Activated T-helper 2 cell treated with anti-CD3 and anti-CD28 coated beads, Interferon-gamma antibody, Interleukin-2, Interleukin-4, amounts not matched to agents 10 μg/mL and 5 μg/mL and 100 μg/mL, durations not matched to agents 14 hours and 24 hours and 36 hours (primary cell): ENCODE measurements at regions not wholly inside any gene's neighbourhood (a gene's known extent, or its start where the extent isn't known, plus 50 kb on each side); places are given as distances from the start of the nearest gene placed in this dataset.

Experiments used
- DNase-seq: peaks from one replicate; pipeline ENCODE4 v3.0.0; 2021; ENCODE audit warnings: low spot score
- H3K27ac Mint-ChIP-seq: one replicate; pipeline ENCODE4 v1.8.0; 2021; ENCODE audit warnings: mixed read lengths
- H3K27me3 Mint-ChIP-seq: one replicate; pipeline ENCODE4 v1.8.0; 2021; ENCODE audit warnings: low read depth, mixed read lengths
- H3K36me3 Mint-ChIP-seq: one replicate; pipeline ENCODE4 v1.8.0; 2021; ENCODE audit warnings: low read depth, mixed read lengths
- H3K4me1 Mint-ChIP-seq: one replicate; pipeline ENCODE4 v1.8.0; 2021; ENCODE audit warnings: low read depth, mixed read lengths
- H3K4me3 Mint-ChIP-seq: one replicate; pipeline ENCODE4 v1.8.0; 2021; ENCODE audit warnings: low read depth, mild to moderate bottlenecking, moderate library complexity, mixed read lengths
- H3K9me3 Mint-ChIP-seq: one replicate; pipeline ENCODE4 v1.8.0; 2021; ENCODE audit warnings: mixed read lengths
- intact Hi-C: fragments of 100-400 bp; cut with micrococcal nuclease; formaldehyde crosslinking; loops from one replicate; pipeline ENCODE4 v1.15.1; 2023

DNA sequence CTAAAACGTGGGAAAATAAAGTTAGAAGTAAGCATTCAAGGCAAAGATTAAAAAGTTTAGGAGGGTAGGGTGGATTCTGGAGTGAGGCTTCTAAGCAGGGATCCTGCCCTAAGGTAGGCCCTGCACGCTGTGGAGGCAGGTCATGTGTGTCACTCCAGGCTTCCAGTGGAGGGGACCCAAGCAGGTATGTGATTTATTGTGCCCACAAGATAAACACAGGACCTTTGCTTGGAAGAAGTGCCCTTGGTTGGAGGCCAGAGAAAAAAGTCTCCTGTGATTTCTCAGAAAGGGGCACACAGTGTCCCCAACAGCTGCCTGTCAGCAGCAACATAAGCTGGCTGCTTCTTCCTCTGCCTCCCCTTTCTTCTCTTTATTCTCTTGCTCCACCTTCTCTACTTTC is 110.8 kb downstream of the FOXD2 start:
- Mint-ChIP-seq H3K9me3 (no peaks in the 10 kb centered on the region), H3K36me3 (no peaks in the 10 kb centered on the region), H3K27ac (no peak overlapping the region), H3K4me3 (no peak overlapping the region), H3K27me3 (peaks cover 3% of the 10 kb centered on the region), H3K4me1 (no peaks in the 10 kb centered on the region)
- intact Hi-C loops = no loop called here
- DNase-seq = no peak

GRCh38 chr1:47549532-47549931 is 111.7 kb downstream of the FOXD2 start:
- H3K4me3 Mint-ChIP-seq = no peak overlapping the region
- H3K27ac Mint-ChIP-seq = no peak overlapping the region
- no peaks in the 10 kb centered on the region for H3K36me3 Mint-ChIP-seq
- no peaks in the 10 kb centered on the region for H3K4me1 Mint-ChIP-seq
- intact Hi-C loops = no loop called here
- H3K27me3 Mint-ChIP-seq = peaks cover 3% of the 10 kb centered on the region
- no peaks in the 10 kb centered on the region for H3K9me3 Mint-ChIP-seq
- DNase-seq = no peak

- no peaks in the 10 kb centered on the region for H3K4me1 Mint-ChIP-seq
- H3K4me3 Mint-ChIP-seq = no peak overlapping the region
- intact Hi-C loops = no loop called here
Observed at GRCh38 chr1:47550929-47551328, 113.1 kb downstream of the FOXD2 start.

GRCh38 chr1:47551971-47552528 is 114.2 kb downstream of the FOXD2 start:
- Mint-ChIP-seq H3K27me3 (peaks cover 2% of the 10 kb centered on the region), H3K36me3 (no peaks in the 10 kb centered on the region), H3K4me1 (no peaks in the 10 kb centered on the region), H3K9me3 (no peaks in the 10 kb centered on the region), H3K27ac (no peak overlapping the region), H3K4me3 (no peak overlapping the region)
- intact Hi-C loops = no loop called here
- DNase-seq = no peak

More at GRCh38 chr1:47550929-47551328, 113.1 kb downstream of the FOXD2 start:
- no peaks in the 10 kb centered on the region for H3K9me3 Mint-ChIP-seq
- DNase-seq = no peak
- H3K27me3 Mint-ChIP-seq = peaks cover 3% of the 10 kb centered on the region
- no peak overlapping the region for H3K27ac Mint-ChIP-seq
- H3K36me3 Mint-ChIP-seq = no peaks in the 10 kb centered on the region

DNA sequence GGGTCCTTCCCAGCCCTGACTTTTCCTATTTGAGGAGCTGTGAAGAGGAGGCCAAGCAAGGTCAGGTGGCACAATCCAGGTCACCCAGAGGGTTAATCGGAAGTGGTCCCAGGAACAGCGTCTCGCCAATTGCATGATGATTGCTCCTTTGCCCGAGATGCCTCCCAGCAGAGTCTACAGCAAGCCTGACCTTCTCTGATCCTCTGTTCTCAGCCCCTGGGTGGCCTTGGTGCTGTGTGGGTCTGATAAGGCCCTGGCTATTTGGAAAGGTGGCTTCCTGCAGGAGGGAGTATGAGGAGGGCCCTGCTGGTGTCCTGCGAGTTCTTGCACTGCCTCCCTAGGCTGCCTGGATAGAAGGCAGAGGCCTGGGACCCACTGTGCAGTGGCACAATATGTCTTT is 116.2 kb downstream of the FOXD2 start:
- peaks cover 2% of the 10 kb centered on the region for H3K27me3 Mint-ChIP-seq
- H3K27ac Mint-ChIP-seq = no peak overlapping the region
- no peak overlapping the region for H3K4me3 Mint-ChIP-seq
- intact Hi-C loops = no loop called here
- no peaks in the 10 kb centered on the region for H3K9me3 Mint-ChIP-seq
- H3K36me3 Mint-ChIP-seq = no peaks in the 10 kb centered on the region
- DNase-seq = no peak
- no peaks in the 10 kb centered on the region for H3K4me1 Mint-ChIP-seq

DNA sequence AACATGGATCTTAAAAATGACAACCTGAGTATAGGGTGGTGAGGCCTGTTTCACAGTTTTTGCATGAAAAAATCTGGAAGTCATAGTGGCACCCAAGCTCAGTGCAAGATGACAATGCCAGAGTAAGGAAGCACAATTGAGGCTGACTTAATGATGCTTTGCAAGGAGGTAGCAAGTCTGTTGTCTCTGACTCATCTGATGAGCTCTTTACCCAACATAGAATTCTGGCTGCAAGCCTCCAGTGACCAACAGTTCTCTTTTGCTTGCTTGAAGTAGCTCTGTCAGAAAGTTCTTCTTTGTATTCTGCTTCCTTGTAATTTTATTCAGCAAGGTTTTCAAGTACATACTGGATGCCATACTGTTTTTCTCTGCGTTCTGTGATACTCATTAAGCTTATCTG is 117.1 kb downstream of the FOXD2 start:
- Mint-ChIP-seq H3K27me3 (peaks cover 1% of the 10 kb centered on the region), H3K9me3 (no peaks in the 10 kb centered on the region), H3K4me3 (no peak overlapping the region), H3K36me3 (no peaks in the 10 kb centered on the region), H3K27ac (no peak overlapping the region), H3K4me1 (no peaks in the 10 kb centered on the region)
- intact Hi-C loops = no loop called here
- DNase-seq = no peak

DNA sequence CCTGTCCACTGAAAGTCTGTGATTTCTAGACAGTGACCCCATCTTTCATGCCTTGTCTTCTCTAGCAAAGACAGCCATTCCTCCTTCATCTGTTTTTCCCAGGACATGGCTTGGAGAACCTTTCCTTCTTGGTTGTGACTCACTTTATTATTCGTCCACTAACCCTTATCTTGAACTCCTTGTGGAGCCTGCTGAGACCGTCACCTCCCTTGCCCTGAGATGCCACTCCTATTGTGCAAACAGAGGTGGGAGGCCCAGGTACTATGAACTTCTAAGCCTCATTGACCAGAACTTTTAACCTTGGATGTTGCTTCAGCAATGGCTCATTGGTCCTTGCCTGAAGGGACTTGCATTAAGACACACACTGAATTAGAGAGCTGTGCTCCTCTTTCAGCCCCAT is 117.5 kb downstream of the FOXD2 start:
- Mint-ChIP-seq H3K9me3 (no peaks in the 10 kb centered on the region), H3K27me3 (no peaks in the 10 kb centered on the region), H3K4me3 (no peak overlapping the region), H3K4me1 (no peaks in the 10 kb centered on the region), H3K27ac (no peak overlapping the region), H3K36me3 (no peaks in the 10 kb centered on the region)
- no peak for DNase-seq
- intact Hi-C loops = no loop called here

DNA sequence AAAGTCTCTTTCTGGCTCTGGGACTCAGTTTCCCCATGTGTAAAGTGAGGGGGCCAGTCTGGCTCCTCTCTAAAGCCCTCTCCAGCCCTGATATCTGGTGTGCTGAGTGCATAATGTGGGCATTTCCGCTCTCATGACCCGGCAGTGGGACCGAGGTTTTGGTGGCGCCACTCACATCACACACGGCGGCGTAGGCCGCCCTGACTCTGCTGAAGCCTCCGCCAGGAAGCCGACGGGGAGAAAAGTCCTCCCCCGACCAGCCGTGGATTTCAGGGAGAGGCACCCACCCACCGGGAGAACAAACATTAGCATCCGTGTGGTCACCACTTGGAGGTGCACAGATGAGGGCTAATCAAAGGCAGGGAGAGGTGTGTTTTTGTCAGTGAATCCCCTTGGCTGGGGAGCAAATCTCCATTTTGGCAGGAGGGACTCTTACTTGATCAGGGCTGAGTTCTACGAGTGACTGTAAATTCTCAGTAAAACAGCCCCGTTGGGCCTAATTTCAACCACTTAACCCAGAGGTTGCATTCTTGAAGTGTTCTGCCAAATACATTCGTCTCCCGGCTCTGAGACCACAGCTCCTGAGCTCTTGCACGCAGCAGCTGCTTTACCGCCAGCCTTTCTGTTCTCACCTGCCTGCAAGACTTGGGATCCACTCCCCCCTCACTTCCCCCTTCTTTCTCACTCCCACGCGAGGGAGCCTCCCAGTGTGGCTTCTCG is 118.2 kb downstream of the FOXD2 start:
- H3K36me3 Mint-ChIP-seq = no peaks in the 10 kb centered on the region
- intact Hi-C loops = no loop called here
- H3K4me3 Mint-ChIP-seq = no peak overlapping the region
- H3K4me1 Mint-ChIP-seq = no peaks in the 10 kb centered on the region
- no peaks in the 10 kb centered on the region for H3K27me3 Mint-ChIP-seq
- H3K27ac Mint-ChIP-seq = no peak overlapping the region
- no peak for DNase-seq
- H3K9me3 Mint-ChIP-seq = no peaks in the 10 kb centered on the region

- no peak overlapping the region for H3K4me3 Mint-ChIP-seq
Observed at GRCh38 chr1:47557066-47557465, 119.2 kb downstream of the FOXD2 start.

DNA sequence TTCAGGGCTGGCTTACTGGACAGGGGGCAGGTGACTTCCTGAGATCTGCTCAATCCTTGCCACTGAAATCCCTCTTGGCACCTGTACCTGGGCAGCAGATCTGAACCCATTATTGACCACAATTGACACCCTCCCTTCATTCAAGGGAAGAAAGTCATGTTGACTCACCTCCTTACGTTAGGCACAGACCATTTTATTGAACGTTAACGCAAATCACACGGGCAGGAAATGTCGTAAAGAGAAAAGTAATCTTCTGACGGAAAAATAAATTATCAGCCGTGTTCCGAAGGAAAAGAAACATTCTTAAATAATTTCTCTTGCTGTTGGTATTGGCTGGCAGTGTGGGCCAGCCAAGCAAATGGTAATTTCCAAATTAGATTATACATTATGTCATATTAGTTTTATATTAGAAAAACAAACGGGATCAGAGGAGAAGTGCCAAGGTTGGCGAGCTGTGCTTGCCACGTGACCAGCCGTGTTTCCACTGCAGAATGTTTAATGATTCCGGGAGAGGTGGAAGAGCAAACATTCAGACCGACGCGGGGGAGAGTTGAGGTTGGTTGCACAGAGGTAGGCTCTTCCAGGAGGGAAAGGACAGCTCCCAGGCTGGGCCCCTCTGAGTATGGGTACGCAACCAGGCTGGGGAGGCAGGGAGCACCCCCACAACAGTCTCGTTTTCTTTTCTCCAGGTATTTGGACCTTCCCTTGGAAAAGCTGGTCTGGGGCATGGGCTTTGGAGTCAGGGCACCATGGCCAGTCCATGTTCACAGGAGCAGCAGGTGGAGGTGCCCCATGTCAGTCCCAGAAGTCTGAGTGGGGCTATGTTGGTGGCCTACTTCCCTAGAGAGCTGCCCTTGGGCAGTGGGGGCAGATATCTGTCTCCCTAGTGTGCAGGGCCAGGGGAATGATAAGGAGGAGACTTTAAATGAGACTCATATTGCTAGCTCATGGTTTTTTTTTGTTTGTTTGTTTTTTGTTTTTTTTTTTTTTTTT is 121.1 kb downstream of the FOXD2 start:
- Mint-ChIP-seq H3K4me3 (no peak overlapping the region), H3K9me3 (no peaks in the 10 kb centered on the region), H3K36me3 (no peaks in the 10 kb centered on the region), H3K4me1 (no peaks in the 10 kb centered on the region), H3K27me3 (no peaks in the 10 kb centered on the region), H3K27ac (no peak overlapping the region)
- intact Hi-C loops = no loop called here
- DNase-seq = no peak

More at GRCh38 chr1:47557066-47557465, 119.2 kb downstream of the FOXD2 start:
- DNase-seq = no peak
- Mint-ChIP-seq H3K27ac (no peak overlapping the region), H3K27me3 (no peaks in the 10 kb centered on the region), H3K4me1 (no peaks in the 10 kb centered on the region), H3K9me3 (no peaks in the 10 kb centered on the region), H3K36me3 (no peaks in the 10 kb centered on the region)
- intact Hi-C loops = no loop called here

DNA sequence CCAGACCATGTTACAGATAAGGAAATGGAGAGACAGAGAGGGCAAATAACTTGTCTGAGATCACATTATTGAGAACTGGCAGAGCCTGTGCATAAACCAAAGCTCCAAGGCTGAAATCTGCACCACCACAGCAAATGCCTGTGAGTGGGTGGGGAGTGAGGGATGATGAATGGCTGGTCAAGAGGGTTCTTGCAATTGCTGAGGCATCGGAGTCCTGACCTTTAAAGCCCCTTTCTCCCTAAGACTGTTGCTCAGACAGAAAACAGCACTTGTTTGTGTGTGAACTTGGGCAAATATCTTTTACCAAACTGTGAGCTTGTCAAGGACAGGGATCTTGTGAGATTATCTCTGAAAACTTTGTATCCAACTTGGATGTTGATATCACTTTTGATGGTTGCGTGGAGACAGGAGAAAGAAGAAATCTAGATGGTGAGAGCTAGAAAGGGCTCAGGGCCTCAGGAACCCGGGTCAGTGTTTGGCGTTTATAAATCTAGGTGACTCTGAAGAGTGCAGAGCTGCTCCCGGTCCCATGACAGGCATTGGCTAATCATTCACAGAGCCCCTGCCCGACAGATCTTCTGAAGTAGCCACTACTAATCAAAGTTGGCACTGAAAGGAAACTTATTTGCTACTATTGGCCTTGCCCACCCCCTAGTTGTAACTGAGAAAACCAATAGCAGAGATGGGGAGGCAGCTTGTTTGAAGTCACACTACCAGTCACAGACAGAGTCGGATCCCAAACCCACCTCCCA is 122.3 kb downstream of the FOXD2 start:
- Mint-ChIP-seq H3K27ac (no peak overlapping the region), H3K27me3 (no peaks in the 10 kb centered on the region), H3K9me3 (no peaks in the 10 kb centered on the region), H3K4me3 (no peak overlapping the region), H3K36me3 (no peaks in the 10 kb centered on the region), H3K4me1 (no peaks in the 10 kb centered on the region)
- intact Hi-C loops = no loop called here
- no peak for DNase-seq

GRCh38 chr1:47561523-47562007 is 123.7 kb downstream of the FOXD2 start:
- Mint-ChIP-seq H3K4me1 (no peaks in the 10 kb centered on the region), H3K9me3 (no peaks in the 10 kb centered on the region), H3K27ac (no peak overlapping the region), H3K36me3 (no peaks in the 10 kb centered on the region), H3K27me3 (no peaks in the 10 kb centered on the region), H3K4me3 (no peak overlapping the region)
- DNase-seq = no peak
- intact Hi-C loops = no loop called here
